ENCODE measurements at regions not wholly inside any gene's neighbourhood (a gene's known extent, or its start where the extent isn't known, plus 50 kb on each side); places are given as distances from the start of the nearest gene placed in this dataset.
"Not testable (repeated sequence)": the region's sequence is repeated elsewhere in the genome, so short reads cannot be mapped to it uniquely, and the experiment has no call there.

GRCh38 chr18:22709288-22710060 lies 223.7 kb upstream of the RBBP8 start:
- no peak overlapping the region for H3K4me3 ChIP-seq (replicated peaks; ENCODE audit: low read depth, low read length)
- no peak for DNase-seq (ENCODE audit: extremely low read depth, insufficient read length)
- TF ChIP-seq CTCF (IDR thresholded peaks at IDR 0.05; ENCODE audit: insufficient read depth, low read length, poor library complexity, severe bottlenecking), result no peak
- no peaks in the 10 kb centered on the region for H3K36me3 ChIP-seq (ENCODE audit: control insufficient read depth, insufficient read depth, low read length)
- H3K27me3 ChIP-seq (replicated peaks; ENCODE audit: control insufficient read depth, insufficient read depth, low read length), result no peaks in the 10 kb centered on the region; the same call in 1 of the 2 replicates

- no peaks in the 10 kb centered on the region; the same call in 1 of the 2 replicates for H3K27me3 ChIP-seq (replicated peaks; ENCODE audit: control insufficient read depth, insufficient read depth, low read length)
- H3K36me3 ChIP-seq (ENCODE audit: control insufficient read depth, insufficient read depth, low read length), result no peaks in the 10 kb centered on the region
- no peak for TF ChIP-seq CTCF (IDR thresholded peaks at IDR 0.05; ENCODE audit: insufficient read depth, low read length, poor library complexity, severe bottlenecking)
- no peak for DNase-seq (ENCODE audit: extremely low read depth, insufficient read length)
- no peak overlapping the region for H3K4me3 ChIP-seq (replicated peaks; ENCODE audit: low read depth, low read length)
Observed at GRCh38 chr18:22710673-22711191, 222.4 kb upstream of the RBBP8 start.

GRCh38 chr18:22711192-22711685 lies 221.9 kb upstream of the RBBP8 start:
- DNase-seq (ENCODE audit: extremely low read depth, insufficient read length), result no peak
- Histone ChIP-seq H3K27me3 (replicated peaks; ENCODE audit: control insufficient read depth, insufficient read depth, low read length) (no peaks in the 10 kb centered on the region; the same call in 1 of the 2 replicates), H3K4me3 (replicated peaks; ENCODE audit: low read depth, low read length) (no peak overlapping the region), H3K36me3 (ENCODE audit: control insufficient read depth, insufficient read depth, low read length) (no peaks in the 10 kb centered on the region)
- TF ChIP-seq CTCF (IDR thresholded peaks at IDR 0.05; ENCODE audit: insufficient read depth, low read length, poor library complexity, severe bottlenecking), result no peak

- H3K27me3 ChIP-seq (replicated peaks; ENCODE audit: control insufficient read depth, insufficient read depth, low read length), result no peaks in the 10 kb centered on the region; the same call in 1 of the 2 replicates
- TF ChIP-seq CTCF (IDR thresholded peaks at IDR 0.05; ENCODE audit: insufficient read depth, low read length, poor library complexity, severe bottlenecking), result no peak
- H3K36me3 ChIP-seq (ENCODE audit: control insufficient read depth, insufficient read depth, low read length), result no peaks in the 10 kb centered on the region
- no peak for DNase-seq (ENCODE audit: extremely low read depth, insufficient read length)
- H3K4me3 ChIP-seq (replicated peaks; ENCODE audit: low read depth, low read length), result no peak overlapping the region
Observed at GRCh38 chr18:22713511-22713910, 219.6 kb upstream of the RBBP8 start.

GRCh38 chr18:22717536-22717935 lies 215.6 kb upstream of the RBBP8 start:
- H3K27me3 ChIP-seq (replicated peaks; ENCODE audit: control insufficient read depth, insufficient read depth, low read length); H3K36me3 ChIP-seq (ENCODE audit: control insufficient read depth, insufficient read depth, low read length); DNase-seq (ENCODE audit: extremely low read depth, insufficient read length); H3K4me3 ChIP-seq (replicated peaks; ENCODE audit: low read depth, low read length): not testable (repeated sequence)

- DNase-seq (ENCODE audit: extremely low read depth, insufficient read length), result no peak
Observed at GRCh38 chr18:22723221-22723620, 209.9 kb upstream of the RBBP8 start.

More at GRCh38 chr18:22723221-22723620, 209.9 kb upstream of the RBBP8 start:
- Histone ChIP-seq H3K4me3 (replicated peaks; ENCODE audit: low read depth, low read length) (no peak overlapping the region), H3K27me3 (replicated peaks; ENCODE audit: control insufficient read depth, insufficient read depth, low read length) (no peaks in the 10 kb centered on the region), H3K36me3 (ENCODE audit: control insufficient read depth, insufficient read depth, low read length) (no peaks in the 10 kb centered on the region)
- TF ChIP-seq CTCF (IDR thresholded peaks at IDR 0.05; ENCODE audit: insufficient read depth, low read length, poor library complexity, severe bottlenecking), result no peak
